H1 (cell line): ENCODE measurements at regions not wholly inside any gene's neighbourhood (a gene's known extent, or its start where the extent isn't known, plus 50 kb on each side); places are given as distances from the start of the nearest gene placed in this dataset.

Source experiments
- ASH2L ChIP-seq: fragments of 200-600, 300-600 bp; sonication (generic); IDR thresholded peaks from one replicate; pipeline ENCODE4 v1.7.1; 2017; ENCODE audit warnings: low read length
- BCL11A ChIP-seq, 2 experiments: IDR thresholded peaks; one replicate each; pipeline ENCODE4 v1.6.1; 2011; ENCODE audit warnings: low read depth in 2 of 2, low read length in 2 of 2, mild to moderate bottlenecking in 2 of 2
- CBX8 ChIP-seq: fragments of 300-800, 300-1000 bp; sonication (generic); IDR thresholded peaks from 2 replicates; pipeline ENCODE4 v1.7.1; 2016; ENCODE audit warnings: low read depth, low read length, borderline replicate concordance
- CEBPB ChIP-seq: IDR thresholded peaks from 2 replicates; pipeline ENCODE4 v1.6.1; 2012; ENCODE audit warnings: low read depth, low read length
- CREB1 ChIP-seq: IDR thresholded peaks from 2 replicates; pipeline ENCODE4 v1.6.1; 2012; ENCODE audit warnings: inconsistent platforms
- NRF1 ChIP-seq: IDR thresholded peaks from 2 replicates; pipeline ENCODE4 v1.6.1; 2011; ENCODE audit warnings: mild to moderate bottlenecking, low read depth, low read length, improper control_type of control experiment
- PHF8 ChIP-seq: fragments of 200-600 bp; sonication (generic); conservative IDR thresholded peaks from 2 replicates; pipeline ENCODE4 v1.7.1; 2012; ENCODE audit warnings: low read depth, mild to moderate bottlenecking, inconsistent platforms, low read length, moderate library complexity
- POLR2AphosphoS5 ChIP-seq: IDR thresholded peaks from 2 replicates; pipeline ENCODE4 v1.6.1; 2011; ENCODE audit warnings: low read depth, low read length
- RAD21 ChIP-seq, 2 experiments: IDR thresholded peaks in 1 of 2; conservative IDR thresholded peaks in 1 of 2; 2 replicates each; pipeline ENCODE4 v1.6.1; 2011; ENCODE audit warnings: low read depth in 2 of 2, low read length in 2 of 2, improper control_type of control experiment in 1 of 2, inconsistent platforms in 1 of 2, mild to moderate bottlenecking in 1 of 2, moderate library complexity in 1 of 2
- RFX5 ChIP-seq: IDR thresholded peaks from 2 replicates; pipeline ENCODE4 v1.6.1; 2011; ENCODE audit warnings: low read depth, low read length, improper control_type of control experiment, borderline replicate concordance
- RNF2 ChIP-seq: fragments of 200-900, 300-1000 bp; sonication (generic); IDR thresholded peaks from 2 replicates; pipeline ENCODE4 v1.7.1; 2016; ENCODE audit warnings: borderline replicate concordance, low read depth, mild to moderate bottlenecking, antibody characterized with exemption, low read length; ENCODE audit not compliant: poor library complexity, severe bottlenecking; ENCODE audit errors: missing control alignments
- SIRT6 ChIP-seq: IDR thresholded peaks from one replicate; pipeline ENCODE4 v1.7.1; 2012; ENCODE audit warnings: low read length, inconsistent platforms
- SP1 ChIP-seq: IDR thresholded peaks from 2 replicates; pipeline ENCODE4 v1.6.1; 2011; ENCODE audit warnings: low read depth, low read length
- SRF ChIP-seq: IDR thresholded peaks from 2 replicates; pipeline ENCODE4 v1.6.1; 2011; ENCODE audit warnings: mild to moderate bottlenecking, low read depth, low read length, moderate library complexity
- TAF1 ChIP-seq: IDR thresholded peaks from 2 replicates; pipeline ENCODE4 v1.6.1; 2011; ENCODE audit warnings: mild to moderate bottlenecking, low read depth, low read length
- TBP ChIP-seq: IDR thresholded peaks from 2 replicates; pipeline ENCODE4 v1.6.1; 2011; ENCODE audit warnings: low read depth, low read length, improper control_type of control experiment
- TF ChIP-seq, protein P1 (sequence below): IDR thresholded peaks from 2 replicates; pipeline ENCODE4 v1.6.1; 2012; ENCODE audit warnings: inconsistent platforms
- TF ChIP-seq, protein P2 (sequence below), 3 experiments: IDR thresholded peaks; 1 replicate in 2 of 3; 2 replicates in 1 of 3; pipeline versions ENCODE4 v1.5.1 to v1.6.1; 2011; ENCODE audit warnings: low read length in 3 of 3, mild to moderate bottlenecking in 3 of 3, inconsistent platforms in 2 of 3, low read depth in 1 of 3, moderate library complexity in 1 of 3; ENCODE audit not compliant: insufficient read depth in 1 of 3; ENCODE audit errors: control extremely low read depth in 1 of 3
- TF ChIP-seq, protein P3 (sequence below): IDR thresholded peaks from 2 replicates; pipeline ENCODE4 v1.6.1; 2011; ENCODE audit warnings: low read depth, mild to moderate bottlenecking, low read length; ENCODE audit not compliant: insufficient read depth

DNA sequence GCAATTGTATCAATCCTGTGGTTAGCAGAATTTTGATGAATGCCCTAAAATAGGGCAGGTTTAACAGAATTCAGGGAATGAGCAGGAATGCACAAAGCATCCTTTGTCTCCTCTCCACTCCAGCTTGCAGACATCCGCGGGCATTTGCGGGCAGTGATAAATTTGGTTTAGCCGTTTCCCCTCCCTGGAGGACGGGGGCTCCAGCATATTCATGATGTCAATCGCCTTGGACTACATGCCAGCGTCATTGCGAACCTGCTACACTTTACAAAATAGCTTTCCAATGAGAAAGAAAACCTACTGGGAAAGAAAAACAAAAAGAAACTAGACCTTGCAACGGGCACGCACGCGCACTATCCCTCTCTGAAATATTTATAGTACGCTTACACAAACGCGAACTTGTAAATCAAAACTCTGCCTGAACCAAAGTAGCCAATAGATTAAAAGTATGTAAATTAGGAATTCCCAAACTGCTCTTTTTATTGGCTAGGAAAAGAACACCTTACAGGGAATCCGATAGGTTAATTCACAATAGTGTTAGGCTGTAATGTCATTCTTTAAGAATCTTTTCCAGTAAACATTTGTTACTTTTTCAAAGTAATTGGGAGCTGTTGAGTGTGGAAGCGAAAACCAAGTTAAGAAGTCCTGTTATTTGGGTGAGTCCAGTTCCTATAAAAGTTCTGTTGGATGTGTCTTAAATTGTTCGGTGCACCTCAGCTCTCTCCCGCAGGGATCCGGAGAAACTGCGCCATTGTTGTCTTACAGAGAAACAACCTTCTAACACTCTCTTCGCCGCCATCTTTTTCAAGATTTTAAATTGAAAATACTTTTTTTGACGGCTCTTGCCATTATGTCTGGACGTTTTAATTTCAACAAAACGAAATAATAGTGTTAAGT, 136.7 kb downstream of the HFE start (continued):
- TF ChIP-seq TAF1, result peak; percentile 88
- no peak for TF ChIP-seq SIRT6
- TF ChIP-seq RFX5, result no peak
- TF ChIP-seq CBX8, result no peak
- TF ChIP-seq RNF2, result no peak
- 0 out of 2 replicates have a peak, but pooled peaks have one; percentile 35 for TF ChIP-seq PHF8
- TF ChIP-seq, protein P1, sequence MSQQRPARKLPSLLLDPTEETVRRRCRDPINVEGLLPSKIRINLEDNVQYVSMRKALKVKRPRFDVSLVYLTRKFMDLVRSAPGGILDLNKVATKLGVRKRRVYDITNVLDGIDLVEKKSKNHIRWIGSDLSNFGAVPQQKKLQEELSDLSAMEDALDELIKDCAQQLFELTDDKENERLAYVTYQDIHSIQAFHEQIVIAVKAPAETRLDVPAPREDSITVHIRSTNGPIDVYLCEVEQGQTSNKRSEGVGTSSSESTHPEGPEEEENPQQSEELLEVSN, result no peak
- TF ChIP-seq CREB1, result peak; percentile 66
- no peak for TF ChIP-seq RAD21 (IDR thresholded peaks at IDR 0.05 in 1 of 2, conservative IDR thresholded peaks at IDR 0.05 in 1 of 2; ENCODE audit: low read depth in 2 of 2, low read length in 2 of 2)
- no peak for TF ChIP-seq NRF1
- TF ChIP-seq, protein P2, sequence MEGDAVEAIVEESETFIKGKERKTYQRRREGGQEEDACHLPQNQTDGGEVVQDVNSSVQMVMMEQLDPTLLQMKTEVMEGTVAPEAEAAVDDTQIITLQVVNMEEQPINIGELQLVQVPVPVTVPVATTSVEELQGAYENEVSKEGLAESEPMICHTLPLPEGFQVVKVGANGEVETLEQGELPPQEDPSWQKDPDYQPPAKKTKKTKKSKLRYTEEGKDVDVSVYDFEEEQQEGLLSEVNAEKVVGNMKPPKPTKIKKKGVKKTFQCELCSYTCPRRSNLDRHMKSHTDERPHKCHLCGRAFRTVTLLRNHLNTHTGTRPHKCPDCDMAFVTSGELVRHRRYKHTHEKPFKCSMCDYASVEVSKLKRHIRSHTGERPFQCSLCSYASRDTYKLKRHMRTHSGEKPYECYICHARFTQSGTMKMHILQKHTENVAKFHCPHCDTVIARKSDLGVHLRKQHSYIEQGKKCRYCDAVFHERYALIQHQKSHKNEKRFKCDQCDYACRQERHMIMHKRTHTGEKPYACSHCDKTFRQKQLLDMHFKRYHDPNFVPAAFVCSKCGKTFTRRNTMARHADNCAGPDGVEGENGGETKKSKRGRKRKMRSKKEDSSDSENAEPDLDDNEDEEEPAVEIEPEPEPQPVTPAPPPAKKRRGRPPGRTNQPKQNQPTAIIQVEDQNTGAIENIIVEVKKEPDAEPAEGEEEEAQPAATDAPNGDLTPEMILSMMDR (IDR thresholded peaks at IDR 0.05; ENCODE audit: control extremely low read depth in 1 of 3, insufficient read depth in 1 of 3, low read depth in 1 of 3, low read length in 3 of 3), result no peak
- TF ChIP-seq TBP, result peak; percentile 86; the same call in 1 of the 2 replicates
- TF ChIP-seq SRF, result no peak
- TF ChIP-seq, protein P3, sequence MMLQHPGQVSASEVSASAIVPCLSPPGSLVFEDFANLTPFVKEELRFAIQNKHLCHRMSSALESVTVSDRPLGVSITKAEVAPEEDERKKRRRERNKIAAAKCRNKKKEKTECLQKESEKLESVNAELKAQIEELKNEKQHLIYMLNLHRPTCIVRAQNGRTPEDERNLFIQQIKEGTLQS, result no peak
- TF ChIP-seq SP1, result peak; percentile 33; the same call in 1 of the 2 replicates
- TF ChIP-seq BCL11A (IDR thresholded peaks at IDR 0.05; ENCODE audit: low read depth in 2 of 2, low read length in 2 of 2), result no peak
- no peak for TF ChIP-seq CEBPB
- peak; percentile 75 for TF ChIP-seq POLR2AphosphoS5
- no peak for TF ChIP-seq ASH2L
